ENCODE measurements at regions not wholly inside any gene's neighbourhood (a gene's known extent, or its start where the extent isn't known, plus 50 kb on each side); places are given as distances from the start of the nearest gene placed in this dataset.

- 71 to 78% methylated on average over 4 of the region's 4 CpGs for WGBS, 2 donors
- DNase-seq: no peak
- Histone ChIP-seq H3K36me3 (ENCODE audit: control insufficient read depth in 4 of 4, insufficient read depth in 4 of 4, low read length in 4 of 4) (no peaks in the 10 kb centered on the region), H3K27ac (ENCODE audit: low read depth in 1 of 2, low read length in 1 of 2) (no peak overlapping the region), H3K9ac (ENCODE audit: insufficient read depth in 1 of 2, low read length in 2 of 2) (no peak overlapping the region), H3K4me1 (ENCODE audit: control insufficient read depth in 5 of 5, insufficient read depth in 5 of 5, low read length in 5 of 5) (no peaks in the 10 kb centered on the region), H3K9me3 (ENCODE audit: control insufficient read depth in 4 of 4, insufficient read depth in 3 of 4, low read length in 3 of 4) (no peaks in the 10 kb centered on the region), H3K4me3 (no peak overlapping the region), H3K27me3 (ENCODE audit: control insufficient read depth in 3 of 3, insufficient read depth in 3 of 3, low read length in 2 of 3) (no peaks in the 10 kb centered on the region)
- no peak for ATAC-seq (ENCODE audit: insufficient read depth, low FRiP score)
- TF ChIP-seq CTCF (IDR thresholded peaks at IDR 0.05; ENCODE audit: control extremely low read depth, extremely low read depth): no peak
Observed at GRCh38 chr14:27725482-27725881, 1041.1 kb upstream of the FOXG1 start.

DNA sequence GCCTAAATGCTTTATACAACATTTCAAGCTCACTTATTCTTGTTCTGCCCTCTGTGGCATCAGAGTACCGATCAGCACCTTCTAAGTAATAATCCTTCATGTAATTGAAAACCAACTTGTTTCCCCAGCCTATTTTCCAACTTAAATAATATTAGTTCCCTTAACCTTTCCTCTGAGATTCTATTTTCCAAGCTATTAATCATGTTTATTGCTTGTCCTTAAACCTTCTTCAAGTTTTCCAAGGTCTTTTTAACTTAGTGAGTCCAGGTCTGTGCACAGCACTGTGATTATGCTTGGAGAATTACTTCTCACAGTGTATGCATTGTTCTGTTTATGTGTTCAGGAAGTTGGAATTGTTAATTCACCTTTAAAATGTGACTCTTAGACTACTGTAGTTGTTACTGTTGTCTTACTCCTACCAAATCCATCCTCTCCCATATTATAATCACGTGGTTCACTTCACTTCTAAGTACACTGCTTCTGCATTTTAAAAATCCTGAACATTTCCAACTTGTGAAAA lies 1039.3 kb upstream of the FOXG1 start:
- H3K36me3 ChIP-seq (ENCODE audit: control insufficient read depth in 4 of 4, insufficient read depth in 4 of 4, low read length in 4 of 4): no peaks in the 10 kb centered on the region
- no peak overlapping the region for H3K9ac ChIP-seq (ENCODE audit: insufficient read depth in 1 of 2, low read length in 2 of 2)
- no peak overlapping the region for H3K27ac ChIP-seq (ENCODE audit: low read depth in 1 of 2, low read length in 1 of 2)
- H3K4me1 ChIP-seq (ENCODE audit: control insufficient read depth in 5 of 5, insufficient read depth in 5 of 5, low read length in 5 of 5): no peaks in the 10 kb centered on the region
- no peak for TF ChIP-seq CTCF (IDR thresholded peaks at IDR 0.05; ENCODE audit: control extremely low read depth, extremely low read depth)
- no peak for ATAC-seq (ENCODE audit: insufficient read depth, low FRiP score)
- H3K27me3 ChIP-seq (ENCODE audit: control insufficient read depth in 3 of 3, insufficient read depth in 3 of 3, low read length in 2 of 3): no peaks in the 10 kb centered on the region
- H3K9me3 ChIP-seq (ENCODE audit: control insufficient read depth in 4 of 4, insufficient read depth in 3 of 4, low read length in 3 of 4): no peaks in the 10 kb centered on the region
- no peak for DNase-seq
- no peak overlapping the region for H3K4me3 ChIP-seq
- WGBS, 2 donors: 50 to 61% methylated on average over 2 of the region's 2 CpGs

- H3K9me3 ChIP-seq (ENCODE audit: control insufficient read depth in 4 of 4, insufficient read depth in 3 of 4, low read length in 3 of 4): no peaks in the 10 kb centered on the region
- no peak for DNase-seq
- H3K4me1 ChIP-seq (ENCODE audit: control insufficient read depth in 5 of 5, insufficient read depth in 5 of 5, low read length in 5 of 5): no peaks in the 10 kb centered on the region
- H3K9ac ChIP-seq (ENCODE audit: insufficient read depth in 1 of 2, low read length in 2 of 2): no peak overlapping the region
- H3K4me3 ChIP-seq: no peak overlapping the region
- H3K27me3 ChIP-seq (ENCODE audit: control insufficient read depth in 3 of 3, insufficient read depth in 3 of 3, low read length in 2 of 3): no peaks in the 10 kb centered on the region
- no peak overlapping the region for H3K27ac ChIP-seq (ENCODE audit: low read depth in 1 of 2, low read length in 1 of 2)
- no peaks in the 10 kb centered on the region for H3K36me3 ChIP-seq (ENCODE audit: control insufficient read depth in 4 of 4, insufficient read depth in 4 of 4, low read length in 4 of 4)
- TF ChIP-seq CTCF (IDR thresholded peaks at IDR 0.05; ENCODE audit: control extremely low read depth, extremely low read depth): no peak
- ATAC-seq (ENCODE audit: insufficient read depth, low FRiP score): no peak
- WGBS, 2 donors: 45 to 48% methylated on average over 5 of the region's 5 CpGs
Observed at GRCh38 chr14:27730204-27730603, 1036.4 kb upstream of the FOXG1 start.

DNA sequence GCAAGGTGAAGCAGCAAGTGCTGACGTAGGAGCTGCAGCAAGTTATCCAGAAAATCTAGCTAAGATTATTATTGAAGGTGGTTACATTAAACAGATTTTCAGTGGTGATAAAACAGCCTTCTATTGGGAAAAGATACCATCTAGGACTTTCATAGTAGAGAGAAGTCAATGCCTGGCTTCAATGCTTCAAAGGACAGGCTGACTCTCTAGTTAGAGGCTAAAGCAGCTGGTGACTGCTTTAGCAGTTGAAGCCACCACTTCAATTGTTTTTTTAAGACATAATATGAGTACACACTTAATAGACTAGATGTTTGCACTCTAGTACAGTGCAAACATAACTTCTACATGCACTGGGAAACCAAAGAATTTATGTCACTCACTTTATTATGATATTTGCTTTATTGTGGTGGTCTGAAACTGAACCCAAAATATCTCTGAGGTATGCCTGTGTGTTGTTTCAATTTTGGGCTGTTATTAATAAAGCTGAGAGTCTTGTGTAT lies 1026.9 kb upstream of the FOXG1 start:
- no peak overlapping the region for H3K4me3 ChIP-seq
- no peaks in the 10 kb centered on the region for H3K27me3 ChIP-seq (ENCODE audit: control insufficient read depth in 3 of 3, insufficient read depth in 3 of 3, low read length in 2 of 3)
- peaks cover 0 to 6% (median 0%) of the 10 kb centered on the region in 5 donors for H3K4me1 ChIP-seq (ENCODE audit: control insufficient read depth in 5 of 5, insufficient read depth in 5 of 5, low read length in 5 of 5)
- no peaks in the 10 kb centered on the region for H3K36me3 ChIP-seq (ENCODE audit: control insufficient read depth in 4 of 4, insufficient read depth in 4 of 4, low read length in 4 of 4)
- WGBS, 2 donors: 84 to 86% methylated on average over 1 of the region's 1 CpG
- TF ChIP-seq CTCF (IDR thresholded peaks at IDR 0.05; ENCODE audit: control extremely low read depth, extremely low read depth): no peak
- no peaks in the 10 kb centered on the region for H3K9me3 ChIP-seq (ENCODE audit: control insufficient read depth in 4 of 4, insufficient read depth in 3 of 4, low read length in 3 of 4)
- DNase-seq (peak in 2 of 3 donors; percentile 2 to 8), ATAC-seq (ENCODE audit: insufficient read depth, low FRiP score) (no peak)
- no peak overlapping the region for H3K9ac ChIP-seq (ENCODE audit: insufficient read depth in 1 of 2, low read length in 2 of 2)
- H3K27ac ChIP-seq (ENCODE audit: low read depth in 1 of 2, low read length in 1 of 2): no peak overlapping the region

All from lung (tissue), 11 donors.